NCI-H748 (cell line): ENCODE measurements at regions not wholly inside any gene's neighbourhood (a gene's known extent, or its start where the extent isn't known, plus 50 kb on each side); places are given as distances from the start of the nearest gene placed in this dataset.

Experiments
- DNase-seq: peaks from one replicate; lab custom pipeline; 2025; ENCODE audit not compliant: unreplicated experiment; lab: John Stamatoyannopoulos, UW

- no peak for DNase-seq
Observed at GRCh38 chr17:77409282-77410161, 268.8 kb downstream of the SEC14L1 start.

GRCh38 chr17:77410470-77410869 lies 269.7 kb downstream of the SEC14L1 start:
- no peak for DNase-seq

- no peak for DNase-seq
Observed at GRCh38 chr17:77414811-77415400, 274.1 kb downstream of the SEC14L1 start.

GRCh38 chr17:77416105-77416713 lies 275.4 kb downstream of the SEC14L1 start:
- DNase-seq: no peak

- no peak for DNase-seq
Observed at GRCh38 chr17:77417575-77417974, 276.8 kb downstream of the SEC14L1 start.

- no peak for DNase-seq
Observed at GRCh38 chr17:77418609-77419008, 277.8 kb downstream of the SEC14L1 start.

GRCh38 chr17:77419095-77419494 lies 278.3 kb downstream of the SEC14L1 start:
- no peak for DNase-seq

- DNase-seq: peak; percentile 64
Observed at GRCh38 chr17:77419547-77420094, 278.9 kb downstream of the SEC14L1 start.

GRCh38 chr17:77420095-77420803 lies 279.5 kb downstream of the SEC14L1 start:
- DNase-seq: no peak

GRCh38 chr17:77420804-77421629 lies 280.2 kb downstream of the SEC14L1 start:
- peak; percentile 90 for DNase-seq

- no peak for DNase-seq
Observed at GRCh38 chr17:77421630-77421972, 280.8 kb downstream of the SEC14L1 start.

GRCh38 chr17:77422104-77422747 lies 281.5 kb downstream of the SEC14L1 start:
- DNase-seq: no peak

- no peak for DNase-seq
Observed at GRCh38 chr17:77422748-77423113, 282.0 kb downstream of the SEC14L1 start.

- no peak for DNase-seq
Observed at GRCh38 chr17:77423589-77424451, 283.1 kb downstream of the SEC14L1 start.

- DNase-seq: no peak
Observed at GRCh38 chr17:77424585-77425344, 284.0 kb downstream of the SEC14L1 start.

GRCh38 chr17:77425348-77425747 lies 284.6 kb downstream of the SEC14L1 start:
- no peak for DNase-seq

- no peak for DNase-seq
Observed at GRCh38 chr17:77425791-77426641, 285.2 kb downstream of the SEC14L1 start.
